NCI-H2171 (cell line): ENCODE measurements at regions not wholly inside any gene's neighbourhood (a gene's known extent, or its start where the extent isn't known, plus 50 kb on each side); places are given as distances from the start of the nearest gene placed in this dataset.

Experiments used
- DNase-seq: peaks from one replicate; lab custom pipeline; 2025; lab: John Stamatoyannopoulos, UW

- no peak for DNase-seq
Measured at GRCh38 chr16:74094962-74095361, 201.7 kb upstream of the PSMD7 start.

- no peak for DNase-seq
Measured at GRCh38 chr16:74094514-74094913, 202.1 kb upstream of the PSMD7 start.

- DNase-seq: no peak
Measured at GRCh38 chr16:74092336-74092735, 204.3 kb upstream of the PSMD7 start.

GRCh38 chr16:74090871-74091270, 205.7 kb upstream of the PSMD7 start:
- no peak for DNase-seq

- DNase-seq: no peak
Measured at GRCh38 chr16:74083541-74083940, 213.1 kb upstream of the PSMD7 start.

- no peak for DNase-seq
Measured at GRCh38 chr16:74080311-74080710, 216.3 kb upstream of the PSMD7 start.

GRCh38 chr16:74079232-74079586, 217.4 kb upstream of the PSMD7 start:
- DNase-seq: no peak

- no peak for DNase-seq
Measured at GRCh38 chr16:74078511-74079231, 217.9 kb upstream of the PSMD7 start.

GRCh38 chr16:74076568-74076967, 220.0 kb upstream of the PSMD7 start:
- DNase-seq: no peak

- no peak for DNase-seq
Measured at GRCh38 chr16:74075393-74075792, 221.2 kb upstream of the PSMD7 start.

GRCh38 chr16:74073456-74073855, 223.2 kb upstream of the PSMD7 start:
- DNase-seq: no peak

- DNase-seq: no peak
Measured at GRCh38 chr16:74071996-74072535, 224.5 kb upstream of the PSMD7 start.

GRCh38 chr16:74070237-74070636, 226.4 kb upstream of the PSMD7 start:
- DNase-seq: no peak

GRCh38 chr16:74064120-74064735, 232.4 kb upstream of the PSMD7 start:
- no peak for DNase-seq

- no peak for DNase-seq
Measured at GRCh38 chr16:74053826-74054225, 242.8 kb upstream of the PSMD7 start.

GRCh38 chr16:74053312-74053711, 243.3 kb upstream of the PSMD7 start:
- no peak for DNase-seq

- no peak for DNase-seq
Measured at GRCh38 chr16:74052016-74052415, 244.6 kb upstream of the PSMD7 start.

- DNase-seq: no peak
Measured at GRCh38 chr16:74049027-74049426, 247.6 kb upstream of the PSMD7 start.

GRCh38 chr16:74046524-74046923, 250.1 kb upstream of the PSMD7 start:
- no peak for DNase-seq

GRCh38 chr16:74045513-74045912, 251.1 kb upstream of the PSMD7 start:
- DNase-seq: no peak

- no peak for DNase-seq
Measured at GRCh38 chr16:74035816-74036215, 260.8 kb upstream of the PSMD7 start.

- DNase-seq: no peak
Measured at GRCh38 chr16:74034862-74035261, 261.8 kb upstream of the PSMD7 start.

GRCh38 chr16:74034200-74034599, 262.4 kb upstream of the PSMD7 start:
- no peak for DNase-seq
